Nephron progenitor cell (in vitro differentiated cells): ENCODE measurements at regions not wholly inside any gene's neighbourhood (a gene's known extent, or its start where the extent isn't known, plus 50 kb on each side); places are given as distances from the start of the nearest gene placed in this dataset.
"Not testable (repeated sequence)": the region's sequence is repeated elsewhere in the genome, so short reads cannot be mapped to it uniquely, and the experiment has no call there.

Experiments
- DNase-seq: peaks from one replicate; pipeline ENCODE4 v3.0.0; 2021
- H3K27ac Mint-ChIP-seq: 2 replicates; pipeline ENCODE4 v1.8.0; 2021; ENCODE audit warnings: mild to moderate bottlenecking, moderate library complexity, mixed read lengths
- H3K27me3 Mint-ChIP-seq: 2 replicates; pipeline ENCODE4 v1.8.0; 2021; ENCODE audit warnings: mild to moderate bottlenecking, low read depth, mixed read lengths; ENCODE audit not compliant: poor library complexity
- H3K36me3 Mint-ChIP-seq: 2 replicates; pipeline ENCODE4 v1.8.0; 2021; ENCODE audit warnings: low read depth, mixed read lengths
- H3K4me1 Mint-ChIP-seq: 2 replicates; pipeline ENCODE4 v1.8.0; 2021; ENCODE audit warnings: mixed read lengths
- H3K4me3 Mint-ChIP-seq: 2 replicates; pipeline ENCODE4 v1.8.0; 2021; ENCODE audit warnings: mild to moderate bottlenecking, moderate library complexity, mixed read lengths
- H3K9me3 Mint-ChIP-seq: 2 replicates; pipeline ENCODE4 v1.8.0; 2021; ENCODE audit warnings: mild to moderate bottlenecking, moderate library complexity, mixed read lengths
- TF ChIP-seq, protein P1 (sequence below): fragments of 200-600 bp; sonication (generic); IDR thresholded peaks from 2 replicates; pipeline ENCODE4 v1.5.0; 2021; ENCODE audit warnings: antibody characterized with exemption

DNA sequence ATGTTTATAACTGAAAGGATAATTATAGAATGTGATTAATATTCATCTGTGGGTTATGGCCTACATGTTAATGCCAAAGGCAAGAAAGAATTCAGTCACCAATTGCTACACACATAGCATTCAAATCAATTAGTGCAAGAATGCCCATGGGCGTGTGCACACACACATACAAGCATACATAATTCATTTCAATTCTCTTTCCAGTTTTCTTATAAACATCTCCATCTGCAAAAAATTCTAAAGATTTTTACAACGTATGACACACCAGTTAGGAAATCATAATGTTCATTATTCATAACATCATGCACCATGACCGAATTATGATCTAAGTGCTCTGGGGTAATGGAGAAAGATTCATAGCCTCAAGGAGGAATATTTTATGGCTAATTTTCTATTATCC is 111.0 kb upstream of the ADTRP start:
- no peak overlapping the region for H3K4me3 Mint-ChIP-seq
- TF ChIP-seq, protein P1, sequence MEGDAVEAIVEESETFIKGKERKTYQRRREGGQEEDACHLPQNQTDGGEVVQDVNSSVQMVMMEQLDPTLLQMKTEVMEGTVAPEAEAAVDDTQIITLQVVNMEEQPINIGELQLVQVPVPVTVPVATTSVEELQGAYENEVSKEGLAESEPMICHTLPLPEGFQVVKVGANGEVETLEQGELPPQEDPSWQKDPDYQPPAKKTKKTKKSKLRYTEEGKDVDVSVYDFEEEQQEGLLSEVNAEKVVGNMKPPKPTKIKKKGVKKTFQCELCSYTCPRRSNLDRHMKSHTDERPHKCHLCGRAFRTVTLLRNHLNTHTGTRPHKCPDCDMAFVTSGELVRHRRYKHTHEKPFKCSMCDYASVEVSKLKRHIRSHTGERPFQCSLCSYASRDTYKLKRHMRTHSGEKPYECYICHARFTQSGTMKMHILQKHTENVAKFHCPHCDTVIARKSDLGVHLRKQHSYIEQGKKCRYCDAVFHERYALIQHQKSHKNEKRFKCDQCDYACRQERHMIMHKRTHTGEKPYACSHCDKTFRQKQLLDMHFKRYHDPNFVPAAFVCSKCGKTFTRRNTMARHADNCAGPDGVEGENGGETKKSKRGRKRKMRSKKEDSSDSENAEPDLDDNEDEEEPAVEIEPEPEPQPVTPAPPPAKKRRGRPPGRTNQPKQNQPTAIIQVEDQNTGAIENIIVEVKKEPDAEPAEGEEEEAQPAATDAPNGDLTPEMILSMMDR: no peak
- no peaks in the 10 kb centered on the region for H3K9me3 Mint-ChIP-seq
- H3K36me3 Mint-ChIP-seq: no peaks in the 10 kb centered on the region
- no peaks in the 10 kb centered on the region for H3K27me3 Mint-ChIP-seq
- H3K27ac Mint-ChIP-seq: no peak overlapping the region
- DNase-seq: no peak
- no peaks in the 10 kb centered on the region for H3K4me1 Mint-ChIP-seq

DNA sequence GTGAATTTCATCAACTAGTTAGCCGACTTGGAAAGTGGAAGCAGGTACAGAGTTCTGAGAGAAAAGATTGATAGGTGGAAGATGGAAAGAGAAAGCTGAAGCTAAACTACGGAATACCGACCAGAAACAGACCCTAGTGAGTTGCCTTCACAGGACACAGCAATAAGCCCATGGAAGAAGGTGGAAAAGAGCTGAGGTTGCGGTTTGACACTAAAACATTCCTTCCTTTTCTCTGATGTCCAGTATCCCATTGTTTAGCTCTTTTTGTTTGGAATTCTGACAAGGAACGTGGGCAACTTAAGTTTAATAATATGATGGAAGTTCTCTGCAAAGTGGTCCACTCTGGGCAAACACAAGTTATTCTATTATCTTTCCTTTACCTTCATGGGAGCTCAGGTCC is 110.1 kb upstream of the ADTRP start:
- Mint-ChIP-seq H3K36me3 (no peaks in the 10 kb centered on the region), H3K4me3 (no peak overlapping the region), H3K27me3 (no peaks in the 10 kb centered on the region), H3K4me1 (no peaks in the 10 kb centered on the region), H3K27ac (no peak overlapping the region), H3K9me3 (no peaks in the 10 kb centered on the region)
- TF ChIP-seq, protein P1: no peak
- no peak for DNase-seq

DNA sequence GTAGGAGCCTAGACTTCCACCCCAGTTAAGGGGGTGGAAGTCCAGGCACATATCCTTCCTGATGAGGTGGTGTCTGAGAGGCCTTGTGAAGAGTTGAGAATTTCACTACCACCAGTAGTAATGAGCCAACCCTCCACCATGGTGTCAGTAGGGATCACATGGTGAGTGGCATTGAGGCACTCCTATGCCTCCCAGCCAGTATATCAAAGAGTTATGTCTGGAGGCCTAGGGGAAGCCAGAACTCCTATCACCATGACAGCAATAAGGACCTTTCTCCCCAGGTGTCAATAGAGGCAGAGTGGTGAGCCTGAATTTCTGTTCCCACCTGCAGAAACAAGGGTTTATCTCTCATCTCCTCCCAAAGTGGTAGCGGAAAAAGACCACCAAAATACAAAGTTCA is 106.6 kb upstream of the ADTRP start:
- peaks cover under 1% of the 10 kb centered on the region for H3K36me3 Mint-ChIP-seq
- TF ChIP-seq, protein P1: no peak
- H3K27ac Mint-ChIP-seq: no peak overlapping the region
- no peak overlapping the region for H3K4me3 Mint-ChIP-seq
- peaks cover 25% of the 10 kb centered on the region for H3K9me3 Mint-ChIP-seq
- H3K4me1 Mint-ChIP-seq: no peaks in the 10 kb centered on the region
- DNase-seq: no peak
- H3K27me3 Mint-ChIP-seq: peaks cover 8% of the 10 kb centered on the region

DNA sequence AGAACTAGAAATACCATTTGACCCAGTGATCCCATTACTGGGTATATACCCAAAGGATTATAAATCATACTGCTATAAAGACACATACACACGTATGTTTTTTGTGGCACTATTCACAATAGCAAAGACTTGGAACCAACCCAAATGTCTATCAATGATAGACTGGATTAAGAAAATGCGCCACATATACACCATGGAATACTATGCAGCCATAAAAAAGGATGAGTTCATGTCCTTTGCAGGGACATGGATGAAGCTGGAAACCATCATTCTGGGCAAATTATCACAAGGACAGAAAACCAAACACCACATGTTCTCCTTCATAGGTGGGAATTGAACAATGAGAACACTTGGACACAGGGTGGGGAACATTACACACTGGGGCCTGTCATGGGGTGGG is 104.9 kb upstream of the ADTRP start:
- not testable (repeated sequence) for H3K27me3 Mint-ChIP-seq, H3K27ac Mint-ChIP-seq, H3K4me1 Mint-ChIP-seq, H3K36me3 Mint-ChIP-seq, DNase-seq, H3K4me3 Mint-ChIP-seq
- H3K9me3 Mint-ChIP-seq: peaks cover 36% of the 10 kb centered on the region

DNA sequence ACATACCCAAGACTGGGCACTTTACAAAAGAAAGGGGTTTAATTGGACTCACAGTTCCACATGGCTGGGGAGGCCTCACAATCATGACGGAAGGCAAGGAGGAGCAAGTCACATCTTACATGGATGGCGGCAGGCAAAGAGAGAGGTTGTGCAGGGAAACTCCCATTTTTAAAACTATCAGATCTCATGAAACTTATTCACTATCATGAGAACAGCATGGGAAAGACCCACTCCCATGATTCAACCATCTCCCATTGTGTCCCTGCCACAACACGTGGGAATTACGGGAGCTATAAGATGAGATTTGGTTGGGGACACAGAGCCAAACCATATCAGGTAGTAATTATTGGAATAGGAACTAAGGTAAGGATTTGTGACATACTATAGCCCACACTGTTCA is 101.6 kb upstream of the ADTRP start:
- not testable (repeated sequence) for H3K27me3 Mint-ChIP-seq, H3K4me1 Mint-ChIP-seq, H3K4me3 Mint-ChIP-seq, H3K27ac Mint-ChIP-seq, H3K36me3 Mint-ChIP-seq, DNase-seq
- H3K9me3 Mint-ChIP-seq: peaks cover 36% of the 10 kb centered on the region

DNA sequence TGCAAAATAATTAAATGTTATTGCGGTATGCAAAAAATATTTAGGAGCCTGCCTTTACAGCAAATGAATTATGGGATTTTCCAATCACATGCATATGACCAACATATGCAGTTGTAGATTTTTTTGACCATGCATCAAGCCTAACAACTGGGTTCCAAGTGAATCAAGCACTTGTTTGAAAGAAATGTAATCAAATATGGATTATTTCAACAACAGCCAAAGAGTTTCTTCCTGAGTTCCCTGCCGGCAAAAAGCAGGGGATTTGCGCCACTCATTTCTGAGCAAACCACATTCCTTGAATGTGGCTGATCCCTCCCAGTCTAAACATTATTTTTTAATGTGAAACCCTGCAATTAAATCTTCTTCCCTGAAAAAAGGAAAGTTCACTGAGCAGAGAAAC is 100.1 kb upstream of the ADTRP start:
- no peak overlapping the region for H3K4me3 Mint-ChIP-seq
- H3K9me3 Mint-ChIP-seq: peaks cover 36% of the 10 kb centered on the region
- H3K4me1 Mint-ChIP-seq: no peaks in the 10 kb centered on the region
- no peak overlapping the region for H3K27ac Mint-ChIP-seq
- peaks cover 7% of the 10 kb centered on the region for H3K36me3 Mint-ChIP-seq
- no peak for DNase-seq
- H3K27me3 Mint-ChIP-seq: peaks cover 10% of the 10 kb centered on the region
- TF ChIP-seq, protein P1: no peak

DNA sequence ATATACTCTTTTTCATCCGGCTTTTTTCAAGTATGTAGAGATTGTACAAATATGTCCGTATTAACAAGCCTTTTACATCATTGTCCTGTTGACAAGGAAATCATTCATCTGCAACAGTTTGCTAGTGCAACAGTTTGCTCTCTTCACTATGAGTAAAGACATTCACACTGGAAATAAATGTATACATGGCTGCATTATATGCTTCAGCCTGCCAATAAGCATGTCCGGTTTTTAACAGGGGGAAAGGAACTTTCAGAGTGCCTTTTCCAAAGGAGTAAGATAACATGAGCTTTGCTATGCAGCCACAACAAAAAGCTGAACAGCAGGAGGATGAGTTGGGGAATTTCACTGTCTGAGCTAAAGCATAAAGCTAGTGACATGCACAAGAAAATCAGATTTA is 99.4 kb upstream of the ADTRP start:
- Mint-ChIP-seq H3K9me3 (peaks cover 36% of the 10 kb centered on the region), H3K36me3 (peaks cover 7% of the 10 kb centered on the region), H3K27me3 (peaks cover 10% of the 10 kb centered on the region), H3K4me1 (no peaks in the 10 kb centered on the region), H3K27ac (no peak overlapping the region), H3K4me3 (no peak overlapping the region)
- DNase-seq: no peak
- TF ChIP-seq, protein P1: no peak
